Cerebellar cortex (tissue), 1 donor: ENCODE measurements at regions not wholly inside any gene's neighbourhood (a gene's known extent, or its start where the extent isn't known, plus 50 kb on each side); places are given as distances from the start of the nearest gene placed in this dataset.
"Not testable (repeated sequence)": the region's sequence is repeated elsewhere in the genome, so short reads cannot be mapped to it uniquely, and the experiment has no call there.

Experiments
- DNase-seq: peaks from one replicate; pipeline ENCODE4 v3.0.0-alpha.2; 2015; ENCODE audit warnings: low spot score

- no peak for DNase-seq
These were observed 830.9 kb downstream of the EDEM1 start for GRCh38 chr3:6018456-6018855.

DNA sequence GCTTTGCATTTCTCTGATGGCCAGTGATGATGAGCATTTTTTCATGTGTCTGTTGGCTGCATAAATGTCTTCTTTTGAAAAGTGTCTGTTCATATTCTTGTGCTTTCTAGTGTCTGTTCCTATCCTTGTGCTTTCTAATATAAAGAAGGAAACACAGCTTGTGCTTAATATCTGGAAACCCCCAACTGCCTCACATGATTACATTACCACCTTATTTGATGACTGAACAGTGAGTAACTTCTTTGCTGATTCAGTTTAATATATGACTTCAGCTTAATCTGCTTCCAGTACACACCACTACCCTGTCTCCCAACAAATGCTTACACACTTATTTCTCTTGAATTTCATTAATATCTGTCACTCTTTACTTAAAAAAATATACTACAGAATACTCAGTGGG, 835.1 kb downstream of the EDEM1 start:
- DNase-seq = no peak

GRCh38 chr3:6025032-6025431, 835.9 kb upstream of the GRM7 start:
- DNase-seq = no peak

DNA sequence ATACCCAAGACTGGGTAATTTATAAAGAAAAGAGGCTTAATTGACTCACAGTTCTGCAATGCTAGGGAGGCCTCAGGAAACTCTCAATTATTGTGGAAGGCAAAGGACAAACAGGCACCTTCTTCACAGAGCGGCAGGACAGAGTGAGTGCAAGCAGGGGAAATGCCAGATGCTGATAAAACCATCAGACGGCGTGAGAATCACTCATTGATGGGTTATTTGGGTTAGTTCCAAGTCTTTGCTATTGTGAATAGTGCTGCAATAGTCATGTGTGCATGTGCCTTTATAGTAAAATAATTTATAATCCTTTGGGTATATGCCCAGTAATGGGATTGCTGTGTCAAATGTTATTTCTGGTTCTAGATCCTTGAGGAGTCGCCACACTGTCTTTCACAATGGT, 830.3 kb upstream of the GRM7 start:
- not testable (repeated sequence) for DNase-seq

DNA sequence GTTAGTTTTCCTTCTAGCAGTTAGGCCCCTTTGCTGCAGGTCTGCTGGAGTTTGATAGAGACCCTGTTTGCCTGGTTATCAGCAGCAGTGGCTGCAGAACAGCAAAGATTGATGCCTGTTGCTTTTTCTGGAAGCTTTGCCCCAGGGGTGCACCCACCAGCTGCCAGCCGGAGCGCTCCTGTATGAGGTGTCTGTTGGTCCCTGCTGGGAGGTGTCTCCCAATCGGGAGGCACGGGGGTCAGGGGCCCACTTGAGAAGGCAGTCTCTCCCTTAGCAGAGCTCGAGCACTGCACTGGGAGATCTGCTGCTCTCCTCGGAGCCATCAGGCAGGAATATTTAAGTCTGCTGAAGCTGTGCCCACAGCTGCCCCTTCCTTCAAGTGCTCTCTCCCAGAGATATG, 825.3 kb upstream of the GRM7 start:
- DNase-seq = no peak

- DNase-seq = no peak
These were observed 820.9 kb upstream of the GRM7 start for GRCh38 chr3:6039971-6040370.

DNA sequence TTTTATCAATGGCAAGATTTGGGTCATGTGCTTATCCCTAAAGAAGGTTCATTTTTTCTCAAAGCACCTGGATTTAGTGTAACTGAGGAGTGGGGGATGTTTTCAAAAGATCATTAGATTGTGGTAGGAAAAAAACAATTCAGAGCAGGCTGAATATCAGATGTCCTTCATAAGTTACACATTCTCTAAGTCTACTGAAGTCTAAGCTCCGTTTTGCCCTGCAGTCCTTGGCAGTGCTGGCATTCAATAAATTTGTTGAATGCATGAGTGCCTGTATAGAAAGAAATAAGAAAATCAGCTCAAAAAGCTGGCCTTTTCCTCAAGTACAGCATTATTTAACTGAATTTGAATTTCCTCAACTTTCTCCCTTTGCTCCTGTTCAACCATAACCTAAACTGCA, 819.0 kb upstream of the GRM7 start:
- no peak for DNase-seq

DNA sequence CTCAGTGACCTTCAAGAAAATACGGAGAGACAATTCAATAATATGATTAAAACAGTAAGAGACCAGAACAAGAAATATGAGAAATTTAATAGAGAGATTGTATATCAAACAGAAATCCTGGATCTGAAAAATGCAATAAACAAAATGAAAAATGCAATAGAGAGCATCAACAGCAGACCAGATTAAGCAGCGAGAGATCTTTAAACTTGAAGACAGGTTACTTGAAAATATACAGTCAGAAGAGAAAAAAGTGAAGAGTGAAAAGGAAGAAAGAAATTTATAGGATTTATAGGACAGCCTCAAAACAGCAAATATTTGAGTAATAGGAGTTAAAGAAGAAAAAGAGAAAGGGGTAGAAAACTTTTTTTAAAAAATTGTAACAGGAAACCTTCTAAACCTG, 813.9 kb upstream of the GRM7 start:
- no peak for DNase-seq

DNA sequence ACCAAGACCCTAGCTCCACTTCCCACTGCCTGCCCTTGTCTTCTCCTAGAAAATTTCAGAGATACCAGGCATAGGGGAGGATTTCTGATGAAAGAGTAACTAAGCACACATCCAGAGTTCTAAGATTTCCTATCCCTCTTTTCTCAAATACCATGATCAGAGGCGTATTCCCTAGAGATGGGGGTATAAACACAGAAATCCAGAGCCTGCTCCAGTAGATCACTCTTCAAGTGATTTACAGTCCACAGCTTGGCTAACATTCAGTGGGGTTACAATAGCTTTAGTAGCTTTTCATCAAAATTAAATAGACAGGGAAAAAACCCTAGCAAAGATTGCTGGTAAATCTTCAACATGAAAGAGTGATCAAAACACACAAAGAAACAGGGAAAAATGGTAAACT, 800.7 kb upstream of the GRM7 start:
- DNase-seq = no peak

DNA sequence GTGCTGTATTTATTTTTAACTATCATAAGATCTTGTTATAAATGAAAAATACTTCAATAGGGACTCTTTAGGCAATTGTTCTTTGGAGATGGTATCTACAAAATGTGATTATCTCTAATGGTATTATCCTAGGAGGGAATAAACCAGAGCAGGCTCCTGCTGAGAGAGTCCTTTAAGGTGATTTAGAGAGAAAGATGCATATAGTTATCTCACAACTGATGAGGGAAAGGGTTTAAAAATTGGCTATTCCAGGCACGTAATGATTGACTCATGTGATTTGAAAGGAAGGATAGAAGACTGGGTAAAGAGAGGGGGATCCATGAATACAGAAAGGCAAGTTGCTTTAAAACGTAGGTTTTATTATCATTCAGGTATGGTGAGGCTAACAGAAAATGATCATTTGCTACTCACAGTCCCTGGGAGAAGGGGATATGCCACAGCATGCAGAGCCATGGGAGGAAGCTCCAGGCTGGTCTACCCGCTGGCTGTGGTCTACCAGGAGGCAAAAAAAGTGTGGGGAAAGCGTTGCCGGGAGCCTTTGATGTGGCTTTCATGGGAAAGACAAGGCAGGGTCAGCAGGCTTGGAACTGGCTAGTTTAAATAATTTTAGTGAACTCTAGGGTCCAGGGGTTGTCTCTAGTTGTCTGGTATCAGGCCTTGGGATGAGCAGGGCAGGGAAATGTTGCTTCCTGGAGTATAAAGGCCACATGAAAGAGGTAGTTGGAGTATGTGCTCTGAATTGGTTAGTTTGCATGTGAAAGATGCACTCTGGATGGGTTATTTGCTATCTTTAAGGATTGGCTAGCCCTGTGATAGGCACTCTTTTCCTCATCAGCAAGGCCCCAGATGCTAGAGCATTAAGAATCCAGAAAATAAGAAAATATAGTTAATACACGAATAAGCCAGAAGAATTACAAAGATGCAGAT, 798.4 kb upstream of the GRM7 start:
- no peak for DNase-seq

GRCh38 chr3:6066397-6066796, 794.5 kb upstream of the GRM7 start:
- DNase-seq = no peak

DNA sequence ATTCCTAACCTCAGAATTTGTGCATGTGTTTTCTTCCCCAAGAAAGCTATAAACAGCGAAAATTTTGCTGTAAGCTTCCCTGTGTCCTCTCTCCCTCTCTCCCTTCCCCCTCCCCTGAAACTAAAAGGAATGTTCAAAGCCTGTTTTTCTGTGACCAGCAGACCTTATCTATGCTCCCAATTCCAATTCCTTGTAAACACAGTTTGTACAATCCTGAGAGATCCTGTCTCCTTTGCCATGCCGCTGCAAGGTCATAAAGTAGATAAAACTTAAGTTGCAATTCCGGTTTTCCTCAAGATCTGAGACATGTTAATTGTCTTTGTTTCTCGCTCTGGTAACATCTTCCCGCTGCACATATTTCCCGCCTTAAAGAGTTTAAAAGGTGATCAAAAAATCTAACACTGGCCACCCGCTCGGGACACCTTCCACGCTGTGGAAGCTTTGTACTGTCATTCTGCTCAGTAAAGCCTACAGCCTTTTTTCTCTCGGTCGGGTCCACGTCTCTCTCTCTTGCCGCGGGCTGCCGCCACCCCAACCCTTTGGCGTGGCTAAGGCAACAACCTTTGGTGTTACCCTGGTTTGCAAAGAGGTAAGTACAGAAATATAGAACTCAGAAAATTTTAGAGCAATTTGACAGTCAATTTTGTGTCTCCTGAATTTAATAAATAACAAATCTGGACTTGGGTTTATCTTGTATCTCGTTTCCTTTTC, 793.9 kb upstream of the GRM7 start:
- not testable (repeated sequence) for DNase-seq

DNA sequence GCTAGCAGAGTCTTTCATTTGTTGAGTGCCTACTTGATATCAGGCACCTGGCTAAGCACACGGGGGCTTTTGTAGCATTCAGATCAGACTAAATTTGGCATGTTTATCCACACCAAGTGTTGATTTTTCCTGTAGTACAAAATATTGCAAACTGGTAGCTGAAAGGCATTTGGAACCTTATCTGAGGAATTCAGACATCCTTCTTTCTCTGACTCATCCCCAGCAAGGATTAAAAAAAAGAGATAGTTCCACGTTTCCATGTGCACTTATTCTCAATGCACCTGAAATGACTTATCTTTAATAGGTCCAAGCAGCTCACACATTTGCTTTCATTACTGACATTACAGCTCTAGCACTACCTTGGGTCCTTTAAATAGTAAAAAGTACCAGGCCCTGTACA, 786.0 kb upstream of the GRM7 start:
- DNase-seq = no peak

- DNase-seq = no peak
These were observed 782.5 kb upstream of the GRM7 start for GRCh38 chr3:6078436-6078835.

DNA sequence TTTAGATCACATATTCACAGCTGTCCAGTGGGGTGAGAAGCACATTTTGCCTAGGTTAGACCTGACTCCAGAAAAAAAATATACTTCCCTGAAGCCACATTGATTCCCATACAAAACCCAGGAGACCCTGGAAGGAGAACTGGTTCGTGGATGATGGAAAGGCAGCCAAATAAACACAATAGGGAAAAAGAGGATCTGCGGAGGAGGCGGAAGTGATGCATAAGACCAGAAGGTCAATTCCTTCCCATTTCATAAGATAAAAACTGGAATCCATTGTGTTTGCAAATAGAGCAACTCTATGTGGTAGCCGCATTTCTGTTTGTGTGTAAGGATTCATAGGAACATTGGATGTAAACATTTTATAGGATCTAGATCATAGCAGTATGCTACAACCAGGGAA, 781.9 kb upstream of the GRM7 start:
- no peak for DNase-seq

GRCh38 chr3:6079561-6080179, 781.2 kb upstream of the GRM7 start:
- DNase-seq = no peak

DNA sequence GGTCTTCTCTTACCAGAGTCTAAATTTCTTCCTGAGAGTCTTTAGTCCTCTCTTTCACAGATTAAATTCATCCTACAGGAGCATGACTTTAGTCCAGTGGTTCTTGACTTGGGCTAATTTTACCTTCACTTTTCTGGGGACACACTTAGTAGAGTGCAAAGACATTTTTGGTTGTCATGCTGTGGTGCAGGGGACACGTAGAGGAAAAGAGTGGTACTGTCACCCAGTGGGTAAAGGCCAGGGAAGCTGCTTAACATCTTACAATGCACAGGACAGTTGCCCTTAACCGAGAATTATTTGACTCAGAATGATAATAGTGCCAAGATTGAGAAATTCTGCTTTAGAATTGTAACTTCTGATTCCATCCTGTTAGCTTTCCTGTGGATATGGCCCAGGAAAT, 772.5 kb upstream of the GRM7 start:
- no peak for DNase-seq

DNA sequence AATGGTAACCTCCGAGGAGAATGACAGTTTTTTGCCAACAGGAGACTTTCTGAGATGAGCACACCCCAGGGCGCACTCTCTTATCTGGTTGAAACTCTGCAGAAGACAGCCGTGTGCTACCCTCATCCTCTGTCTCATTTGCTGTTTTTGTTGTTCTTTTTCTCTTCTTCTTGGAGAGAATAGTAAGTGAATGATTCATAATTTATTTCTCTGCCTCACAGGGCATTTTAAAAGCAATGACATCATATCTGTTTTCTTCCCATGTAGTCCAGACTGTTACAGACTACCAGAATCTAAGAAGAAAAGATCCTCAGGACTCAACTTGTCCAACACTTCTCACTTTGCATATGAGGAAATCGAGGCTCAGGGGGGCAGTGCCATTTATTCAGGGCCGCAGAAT, 771.1 kb upstream of the GRM7 start:
- no peak for DNase-seq

DNA sequence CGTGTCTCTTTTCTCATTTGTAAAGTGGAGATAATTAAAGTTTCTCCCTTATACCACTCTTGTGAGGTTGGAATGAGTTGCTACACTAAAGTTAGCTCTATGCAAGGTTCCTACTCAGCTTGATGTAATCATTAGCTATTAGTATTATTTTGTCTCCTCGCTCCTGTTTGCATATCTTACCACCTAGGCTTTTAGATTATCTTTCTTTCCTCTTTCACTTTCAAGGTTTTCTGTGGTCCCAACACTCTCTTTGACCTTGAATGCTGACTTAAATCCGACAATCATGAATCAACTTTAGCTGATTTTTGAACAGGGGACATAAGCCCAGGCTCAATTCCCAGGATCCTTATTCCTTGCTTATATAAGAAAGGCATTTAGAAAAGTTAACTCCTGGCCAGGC, 769.7 kb upstream of the GRM7 start:
- DNase-seq = no peak

- no peak for DNase-seq
These were observed 765.9 kb upstream of the GRM7 start for GRCh38 chr3:6095006-6095405.

- DNase-seq = no peak
These were observed 763.9 kb upstream of the GRM7 start for GRCh38 chr3:6097021-6097420.

- DNase-seq = no peak
These were observed 763.4 kb upstream of the GRM7 start for GRCh38 chr3:6097556-6097955.

GRCh38 chr3:6098516-6099157, 762.3 kb upstream of the GRM7 start:
- no peak for DNase-seq
